ENCODE measurements at regions not wholly inside any gene's neighbourhood (a gene's known extent, or its start where the extent isn't known, plus 50 kb on each side); places are given as distances from the start of the nearest gene placed in this dataset.

GRCh38 chr9:115604831-115605483, 487.0 kb upstream of the TNC start:
- TF ChIP-seq FOXA1 (IDR thresholded peaks at IDR 0.05) = no peak
- no peak for TF ChIP-seq ARNT (IDR thresholded peaks at IDR 0.05)
- no peak for TF ChIP-seq NFRKB (IDR thresholded peaks at IDR 0.05)
- no peak for TF ChIP-seq SP1 (IDR thresholded peaks at IDR 0.05)
- TF ChIP-seq FOXK2 (IDR thresholded peaks at IDR 0.05) = no peak
- TF ChIP-seq, protein P1, sequence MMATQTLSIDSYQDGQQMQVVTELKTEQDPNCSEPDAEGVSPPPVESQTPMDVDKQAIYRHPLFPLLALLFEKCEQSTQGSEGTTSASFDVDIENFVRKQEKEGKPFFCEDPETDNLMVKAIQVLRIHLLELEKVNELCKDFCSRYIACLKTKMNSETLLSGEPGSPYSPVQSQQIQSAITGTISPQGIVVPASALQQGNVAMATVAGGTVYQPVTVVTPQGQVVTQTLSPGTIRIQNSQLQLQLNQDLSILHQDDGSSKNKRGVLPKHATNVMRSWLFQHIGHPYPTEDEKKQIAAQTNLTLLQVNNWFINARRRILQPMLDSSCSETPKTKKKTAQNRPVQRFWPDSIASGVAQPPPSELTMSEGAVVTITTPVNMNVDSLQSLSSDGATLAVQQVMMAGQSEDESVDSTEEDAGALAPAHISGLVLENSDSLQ (IDR thresholded peaks at IDR 0.05) = no peak
- TF ChIP-seq LEF1 (IDR thresholded peaks at IDR 0.05; ENCODE audit: borderline replicate concordance) = no peak
- TF ChIP-seq TARDBP (IDR thresholded peaks at IDR 0.05) = no peak
- no peak for TF ChIP-seq FOXM1 (IDR thresholded peaks at IDR 0.05; ENCODE audit: borderline replicate concordance)
- no peak for TF ChIP-seq SUZ12 (IDR thresholded peaks at IDR 0.05)
- no peak for TF ChIP-seq BHLHE40 (IDR thresholded peaks at IDR 0.05; ENCODE audit: borderline replicate concordance)
- TF ChIP-seq ELF4 (IDR thresholded peaks at IDR 0.05) = no peak
- TF ChIP-seq HDGF (IDR thresholded peaks at IDR 0.05; ENCODE audit: borderline replicate concordance) = no peak
- TF ChIP-seq L3MBTL2 (conservative IDR thresholded peaks at IDR 0.05) = no peak

Data from HEK293T (cell line).